ENCODE measurements at regions not wholly inside any gene's neighbourhood (a gene's known extent, or its start where the extent isn't known, plus 50 kb on each side); places are given as distances from the start of the nearest gene placed in this dataset.

GRCh38 chr11:70785372-70785771, 387.0 kb downstream of the CTTN start:
- H3K4me3 Mint-ChIP-seq, result no peak overlapping the region
- peaks cover 5 to 6% of the 10 kb centered on the region in 2 donors for H3K27me3 Mint-ChIP-seq
- no peak overlapping the region for H3K27ac Mint-ChIP-seq
- H3K36me3 Mint-ChIP-seq, result no peaks in the 10 kb centered on the region
- H3K9me3 Mint-ChIP-seq, result no peaks in the 10 kb centered on the region
- ATAC-seq (replicated peaks) (no peak), DNase-seq (no peak)
- H3K4me1 Mint-ChIP-seq, result no peaks in the 10 kb centered on the region

GRCh38 chr11:70786021-70786665, 387.8 kb downstream of the CTTN start:
- DNase-seq (no peak), ATAC-seq (replicated peaks) (no peak)
- Mint-ChIP-seq H3K27me3 (peaks cover 5 to 6% of the 10 kb centered on the region in 2 donors), H3K9me3 (peaks cover 0 to 2% of the 10 kb centered on the region in 2 donors), H3K4me3 (no peak overlapping the region), H3K36me3 (no peaks in the 10 kb centered on the region), H3K27ac (no peak overlapping the region), H3K4me1 (no peaks in the 10 kb centered on the region)

- peaks cover 11 to 13% of the 10 kb centered on the region in 2 donors for H3K9me3 Mint-ChIP-seq
- H3K27ac Mint-ChIP-seq, result no peak overlapping the region
- H3K4me3 Mint-ChIP-seq, result no peak overlapping the region
- peaks cover 0 to 3% of the 10 kb centered on the region in 2 donors for H3K36me3 Mint-ChIP-seq
- ATAC-seq (replicated peaks) (no peak), DNase-seq (no peak)
- H3K4me1 Mint-ChIP-seq, result no peaks in the 10 kb centered on the region
- peaks cover under 1 to 6% of the 10 kb centered on the region in 2 donors for H3K27me3 Mint-ChIP-seq
These were observed 390.1 kb downstream of the CTTN start for GRCh38 chr11:70788248-70789022.

GRCh38 chr11:70790671-70791300, 392.5 kb downstream of the CTTN start:
- Mint-ChIP-seq H3K4me3 (no peak overlapping the region), H3K36me3 (peaks cover 0 to 3% of the 10 kb centered on the region in 2 donors), H3K4me1 (no peaks in the 10 kb centered on the region), H3K27ac (no peak overlapping the region), H3K27me3 (no peaks in the 10 kb centered on the region), H3K9me3 (peaks cover 19% of the 10 kb centered on the region in 2 donors)
- DNase-seq (no peak), ATAC-seq (replicated peaks) (no peak)

- peaks cover 0 to 3% of the 10 kb centered on the region in 2 donors for H3K36me3 Mint-ChIP-seq
- H3K9me3 Mint-ChIP-seq, result peaks cover 19 to 28% of the 10 kb centered on the region in 2 donors
- no peak for ATAC-seq (replicated peaks)
- H3K27me3 Mint-ChIP-seq, result peaks cover 0 to 4% of the 10 kb centered on the region in 2 donors
- no peaks in the 10 kb centered on the region for H3K4me1 Mint-ChIP-seq
- DNase-seq, result no peak
- no peak overlapping the region for H3K27ac Mint-ChIP-seq
- no peak overlapping the region for H3K4me3 Mint-ChIP-seq
These were observed 398.4 kb downstream of the CTTN start for GRCh38 chr11:70796648-70797227.

GRCh38 chr11:70798296-70798695, 400.0 kb downstream of the CTTN start:
- Mint-ChIP-seq H3K4me3 (no peak overlapping the region), H3K27me3 (peaks cover 5 to 10% of the 10 kb centered on the region in 2 donors), H3K4me1 (no peaks in the 10 kb centered on the region), H3K36me3 (no peaks in the 10 kb centered on the region), H3K27ac (no peak overlapping the region), H3K9me3 (peaks cover 9 to 20% of the 10 kb centered on the region in 2 donors)
- no peak for DNase-seq
- no peak for ATAC-seq (replicated peaks)

- ATAC-seq (replicated peaks), result no peak
These were observed 401.1 kb downstream of the CTTN start for GRCh38 chr11:70799386-70799785.

GRCh38 chr11:70802185-70802584, 403.9 kb downstream of the CTTN start:
- H3K36me3 Mint-ChIP-seq, result no peaks in the 10 kb centered on the region
- DNase-seq (no peak), ATAC-seq (replicated peaks) (no peak)
- no peak overlapping the region for H3K4me3 Mint-ChIP-seq
- peaks cover 2 to 4% of the 10 kb centered on the region in 2 donors for H3K9me3 Mint-ChIP-seq
- no peak overlapping the region for H3K27ac Mint-ChIP-seq
- peaks cover 28 to 33% of the 10 kb centered on the region in 2 donors for H3K27me3 Mint-ChIP-seq
- H3K4me1 Mint-ChIP-seq, result peaks cover 0 to 1% of the 10 kb centered on the region in 2 donors

More at GRCh38 chr11:70799386-70799785, 401.1 kb downstream of the CTTN start:
- Mint-ChIP-seq H3K27ac (no peak overlapping the region), H3K36me3 (no peaks in the 10 kb centered on the region), H3K27me3 (peaks cover 16 to 21% of the 10 kb centered on the region in 2 donors), H3K4me3 (no peak overlapping the region), H3K4me1 (peaks cover 0 to 1% of the 10 kb centered on the region in 2 donors), H3K9me3 (peaks cover 4 to 15% of the 10 kb centered on the region in 2 donors)
- no peak for DNase-seq

GRCh38 chr11:70804139-70804837, 406.0 kb downstream of the CTTN start:
- H3K36me3 Mint-ChIP-seq, result no peaks in the 10 kb centered on the region
- H3K27ac Mint-ChIP-seq, result no peak overlapping the region
- H3K4me3 Mint-ChIP-seq, result no peak overlapping the region
- peaks cover 28 to 29% of the 10 kb centered on the region in 2 donors for H3K27me3 Mint-ChIP-seq
- peaks cover 0 to 1% of the 10 kb centered on the region in 2 donors for H3K4me1 Mint-ChIP-seq
- ATAC-seq (replicated peaks) (no peak), DNase-seq (no peak)
- H3K9me3 Mint-ChIP-seq, result peaks cover 2 to 4% of the 10 kb centered on the region in 2 donors

GRCh38 chr11:70805243-70805642, 406.9 kb downstream of the CTTN start:
- Mint-ChIP-seq H3K27me3 (peaks cover 28 to 29% of the 10 kb centered on the region in 2 donors), H3K27ac (no peak overlapping the region), H3K4me3 (no peak overlapping the region), H3K9me3 (peaks cover 2 to 4% of the 10 kb centered on the region in 2 donors), H3K36me3 (no peaks in the 10 kb centered on the region), H3K4me1 (peaks cover 0 to 1% of the 10 kb centered on the region in 2 donors)
- DNase-seq (no peak), ATAC-seq (replicated peaks) (no peak)

- H3K36me3 Mint-ChIP-seq, result no peaks in the 10 kb centered on the region
- DNase-seq (no peak), ATAC-seq (replicated peaks) (no peak)
- no peak overlapping the region for H3K4me3 Mint-ChIP-seq
- H3K4me1 Mint-ChIP-seq, result peaks cover 0 to 1% of the 10 kb centered on the region in 2 donors
- H3K27me3 Mint-ChIP-seq, result peaks cover 28 to 29% of the 10 kb centered on the region in 2 donors
- no peak overlapping the region for H3K27ac Mint-ChIP-seq
- H3K9me3 Mint-ChIP-seq, result peaks cover 2 to 4% of the 10 kb centered on the region in 2 donors
These were observed 407.6 kb downstream of the CTTN start for GRCh38 chr11:70805971-70806370.

GRCh38 chr11:70806461-70807194, 408.3 kb downstream of the CTTN start:
- no peak overlapping the region for H3K4me3 Mint-ChIP-seq
- H3K27me3 Mint-ChIP-seq, result peaks cover 28 to 33% of the 10 kb centered on the region in 2 donors
- peaks cover 0 to 4% of the 10 kb centered on the region in 2 donors for H3K9me3 Mint-ChIP-seq
- H3K36me3 Mint-ChIP-seq, result no peaks in the 10 kb centered on the region
- H3K27ac Mint-ChIP-seq, result no peak overlapping the region
- ATAC-seq (replicated peaks) (no peak), DNase-seq (no peak)
- H3K4me1 Mint-ChIP-seq, result peaks cover 0 to 1% of the 10 kb centered on the region in 2 donors

GRCh38 chr11:70807195-70807543, 408.8 kb downstream of the CTTN start:
- no peak overlapping the region for H3K27ac Mint-ChIP-seq
- peaks cover 0 to 4% of the 10 kb centered on the region in 2 donors for H3K9me3 Mint-ChIP-seq
- H3K27me3 Mint-ChIP-seq, result peaks cover 28 to 34% of the 10 kb centered on the region in 2 donors
- ATAC-seq (replicated peaks) (no peak), DNase-seq (no peak)
- H3K4me3 Mint-ChIP-seq, result no peak overlapping the region
- peaks cover 0 to 1% of the 10 kb centered on the region in 2 donors for H3K4me1 Mint-ChIP-seq
- H3K36me3 Mint-ChIP-seq, result no peaks in the 10 kb centered on the region

Data from stimulated activated naive B cell treated with anti-CD40 and anti-IgM and Interleukin-4, amounts not matched to agents 10 μg/mL and 1 μg/mL and 100 μg/mL, for 72 hours (primary cell).